HCT116 (cell line): ENCODE measurements at regions not wholly inside any gene's neighbourhood (a gene's known extent, or its start where the extent isn't known, plus 50 kb on each side); places are given as distances from the start of the nearest gene placed in this dataset.

ENCODE experiments used
- ATAC-seq: fragments of 200-7000 bp; cut with Tn5 transposase; 2 replicates; pipeline ENCODE4 v1.9.1; 2020; ENCODE audit warnings: mild to moderate bottlenecking, moderate library complexity
- BruUV-seq: library from RNA; stranded (reverse); fragments of 400-500 nt; replicated peaks from 2 replicates; lab custom pipeline; 2021; lab: Mats Ljungman, UMichigan
- CTCF ChIA-PET: fragments of 300-600 bp; sonication (Branson Sonifier 250); formaldehyde crosslinking; loops from one replicate; lab custom pipeline; 2021; ENCODE audit warnings: antibody characterized with exemption; lab: Charles Lee
- POLR2A ChIA-PET: fragments of 300-600, 350-600 bp; sonication (Branson Sonifier 250); formaldehyde crosslinking; loops from one replicate; lab custom pipeline; 2021; ENCODE audit warnings: antibody characterized with exemption; lab: Charles Lee
- RAD21 ChIA-PET, 2 experiments: fragments of 300-600 bp; sonication (Branson Sonifier 250); formaldehyde crosslinking; loops; one replicate each; lab custom pipeline; 2023; ENCODE audit warnings: low total read pairs in 2 of 2; ENCODE audit not compliant: uncharacterized antibody in 2 of 2, unreplicated experiment in 2 of 2, low non-redundant PET in 1 of 2; lab: Charles Lee
- DNase-seq: peaks from one replicate; pipeline ENCODE4 v3.0.0-alpha.2; 2010; ENCODE audit warnings: low read depth, low spot score
- H2AFZ ChIP-seq: fragments of 200-600 bp; shearing (Covaris generic), sonication (generic); 2 replicates; pipeline ENCODE4 v1.6.1; 2017; ENCODE audit warnings: low read depth, mixed run types, mixed read lengths, antibody characterized with exemption, low read length; ENCODE audit not compliant: poor library complexity, severe bottlenecking
- H3K27ac ChIP-seq: 2 replicates; pipeline ENCODE4 v1.5.1; 2012; ENCODE audit warnings: low read depth, low read length
- H3K27me3 ChIP-seq: fragments of 200-600 bp; sonication (generic); 2 replicates; pipeline ENCODE4 v1.6.1; 2016; ENCODE audit warnings: mixed run types, low read length, mixed read lengths; ENCODE audit not compliant: insufficient read depth
- H3K36me3 ChIP-seq, 2 experiments: fragments of 200-500 bp in 1 of 2; fragments of 200-600 bp in 1 of 2; sonication (Bioruptor generic) in 1 of 2; sonication (generic) in 1 of 2; 2 replicates each; pipeline versions ENCODE4 v1.5.1 to v1.6.1; 2014 to 2016; ENCODE audit warnings: low read length in 2 of 2, inconsistent platforms in 1 of 2, mixed read lengths in 1 of 2, mixed run types in 1 of 2; ENCODE audit not compliant: insufficient read depth in 2 of 2, control insufficient read depth in 1 of 2
- H3K4me1 ChIP-seq, 2 experiments: fragments of 200-600 bp in 1 of 2; sonication (generic) in 1 of 2; 2 replicates each; pipeline versions ENCODE4 v1.5.1 to v1.6.1; 2012 to 2017; ENCODE audit warnings: low read length in 2 of 2, inconsistent platforms in 1 of 2, mild to moderate bottlenecking in 1 of 2, mixed read lengths in 1 of 2, mixed run types in 1 of 2, moderate library complexity in 1 of 2; ENCODE audit not compliant: insufficient read depth in 2 of 2, control insufficient read depth in 1 of 2
- H3K4me2 ChIP-seq: fragments of 200-600 bp; sonication (generic); 2 replicates; pipeline ENCODE4 v1.6.1; 2017; ENCODE audit warnings: mixed run types, low read length, mixed read lengths
- H3K4me3 ChIP-seq, 2 experiments: fragments of 200-600 bp in 1 of 2; sonication (generic) in 1 of 2; replicated peaks in 1 of 2; 2 replicates each; pipeline ENCODE4 v1.5.1; 2011 to 2016; ENCODE audit warnings: low read length in 2 of 2, control low read depth in 1 of 2, low read depth in 1 of 2, mild to moderate bottlenecking in 1 of 2, mixed read lengths in 1 of 2, mixed run types in 1 of 2
- H3K79me2 ChIP-seq: fragments of 200-600 bp; sonication (generic); 2 replicates; pipeline ENCODE4 v1.6.1; 2017; ENCODE audit warnings: mild to moderate bottlenecking, mixed run types, low read length, moderate library complexity, mixed read lengths; ENCODE audit not compliant: insufficient read depth
- H3K9ac ChIP-seq: fragments of 200-600 bp; sonication (generic); 2 replicates; pipeline ENCODE4 v1.6.1; 2016; ENCODE audit warnings: low read length, mixed read lengths
- H3K9me2 ChIP-seq: fragments of 200-600 bp; sonication (generic), shearing (Covaris generic); 2 replicates; pipeline ENCODE4 v1.6.1; 2017; ENCODE audit warnings: mixed run types, mild to moderate bottlenecking, moderate library complexity; ENCODE audit not compliant: insufficient read depth
- H3K9me3 ChIP-seq, 2 experiments: fragments of 200-500 bp in 1 of 2; fragments of 200-600 bp in 1 of 2; sonication (Bioruptor generic) in 1 of 2; sonication (generic) in 1 of 2; 2 replicates each; pipeline ENCODE4 v1.6.1; 2014 to 2017; ENCODE audit warnings: low read length in 2 of 2, mixed read lengths in 2 of 2, inconsistent platforms in 1 of 2, low read depth in 1 of 2, mild to moderate bottlenecking in 1 of 2, mixed run types in 1 of 2, moderate library complexity in 1 of 2; ENCODE audit not compliant: control insufficient read depth in 1 of 2, insufficient read depth in 1 of 2
- H4K20me1 ChIP-seq: fragments of 200-600 bp; sonication (generic), shearing (Covaris generic); 2 replicates; pipeline ENCODE4 v1.6.1; 2017; ENCODE audit warnings: mixed run types, mild to moderate bottlenecking, moderate library complexity; ENCODE audit not compliant: insufficient read depth
- CEBPB ChIP-seq: IDR thresholded peaks from 2 replicates; pipeline ENCODE4 v1.6.1; 2012; ENCODE audit warnings: low read depth
- EGR1 ChIP-seq: IDR thresholded peaks from 2 replicates; pipeline ENCODE4 v1.6.1; 2012; ENCODE audit warnings: low read depth
- ELF1 ChIP-seq: IDR thresholded peaks from 2 replicates; pipeline ENCODE4 v1.6.1; 2012; ENCODE audit warnings: low read depth, borderline replicate concordance
- EZH2phosphoT487 ChIP-seq: fragments of 200-600 bp; IDR thresholded peaks from 2 replicates; pipeline ENCODE4 v1.6.1; 2018; ENCODE audit warnings: antibody characterized with exemption, borderline replicate concordance
- POLR2A ChIP-seq: IDR thresholded peaks from 2 replicates; pipeline ENCODE4 v1.7.0; 2011; ENCODE audit warnings: borderline replicate concordance; ENCODE audit not compliant: insufficient read depth, insufficient read length; ENCODE audit errors: extremely low read depth
- POLR2AphosphoS5 ChIP-seq: IDR thresholded peaks from 2 replicates; pipeline ENCODE4 v1.6.1; 2011; ENCODE audit warnings: mild to moderate bottlenecking, low read depth, low read length, moderate library complexity
- SIN3A ChIP-seq: IDR thresholded peaks from 2 replicates; pipeline ENCODE4 v1.6.1; 2012; ENCODE audit warnings: low read depth
- YY1 ChIP-seq: IDR thresholded peaks from 2 replicates; pipeline ENCODE4 v1.6.1; 2011; ENCODE audit warnings: low read length, low read depth, moderate library complexity, mild to moderate bottlenecking; ENCODE audit not compliant: insufficient replicate concordance; ENCODE audit errors: extremely low read depth
- ZBTB33 ChIP-seq: IDR thresholded peaks from 2 replicates; pipeline ENCODE4 v1.6.1; 2011; ENCODE audit warnings: mild to moderate bottlenecking, low read length, moderate library complexity; ENCODE audit not compliant: insufficient replicate concordance; ENCODE audit errors: extremely low read depth
- ZNF274 ChIP-seq: fragments of 200-500 bp; sonication (Bioruptor generic); IDR thresholded peaks from 2 replicates; pipeline ENCODE4 v1.6.1; 2014; ENCODE audit warnings: mild to moderate bottlenecking, low read depth, low read length, inconsistent platforms
- intact Hi-C: fragments of 100-400 bp; cut with micrococcal nuclease; formaldehyde crosslinking; loops from 2 replicates; pipeline ENCODE4 v1.10.0; 2022

GRCh38 chr5:135697959-135698345, 119.2 kb upstream of the CXCL14 start:
- Histone ChIP-seq H3K9me3 (no peaks in the 10 kb centered on the region), H3K27ac (no peak overlapping the region), H4K20me1 (no peaks in the 10 kb centered on the region), H2AFZ (no peak overlapping the region), H3K9me2 (no peaks in the 10 kb centered on the region), H3K4me3 (no peak overlapping the region), H3K79me2 (no peaks in the 10 kb centered on the region), H3K9ac (no peak overlapping the region), H3K36me3 (no peaks in the 10 kb centered on the region), H3K27me3 (no peaks in the 10 kb centered on the region), H3K4me2 (no peak overlapping the region), H3K4me1 (no peaks in the 10 kb centered on the region)
- POLR2A ChIA-PET, result no interaction called here
- no peak for DNase-seq
- TF ChIP-seq YY1, result no peak
- TF ChIP-seq EGR1, result no peak
- no peak for TF ChIP-seq EZH2phosphoT487
- TF ChIP-seq POLR2AphosphoS5, result no peak
- CTCF ChIA-PET, result no interaction called here
- ATAC-seq, result no peak
- no TSS peak for BruUV-seq
- intact Hi-C loops, result no loop called here
- RAD21 ChIA-PET, result no interaction called here

DNA sequence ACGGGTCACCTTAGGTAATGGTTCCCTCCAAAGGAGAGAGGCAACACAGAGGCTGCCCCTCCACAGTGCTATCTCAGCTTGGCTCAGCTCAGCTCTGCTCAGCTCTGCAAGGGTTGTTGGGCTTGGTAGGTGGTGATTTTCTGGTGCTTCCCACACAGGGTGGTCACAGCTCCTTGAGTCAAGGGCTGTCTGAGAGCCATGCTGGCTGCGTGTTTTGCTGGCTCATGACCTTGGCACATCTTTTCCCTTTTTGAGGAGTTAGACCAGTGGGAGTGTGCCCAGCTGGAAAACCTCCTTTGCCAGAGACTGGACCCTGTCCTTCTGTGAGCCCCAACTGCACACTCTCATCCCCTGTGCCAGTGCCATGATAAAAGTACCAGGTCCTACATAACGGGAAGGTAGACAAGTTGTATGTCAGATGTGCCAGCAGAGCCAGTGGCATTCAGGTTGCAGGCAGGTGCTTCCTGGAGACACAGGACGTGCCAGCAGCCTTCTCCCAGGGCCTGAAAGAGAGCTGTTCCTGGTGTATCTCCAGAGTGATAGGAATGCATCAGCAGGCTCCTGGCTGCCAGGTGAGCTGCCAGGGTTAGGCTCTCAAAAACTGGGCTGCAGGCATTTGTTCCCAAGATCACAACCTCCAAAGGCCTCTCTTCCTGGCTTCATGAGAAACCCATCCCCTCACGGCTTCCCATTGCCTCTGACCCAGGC, 118.6 kb upstream of the CXCL14 start:
- Histone ChIP-seq H2AFZ (no peak overlapping the region), H4K20me1 (no peaks in the 10 kb centered on the region), H3K4me1 (no peaks in the 10 kb centered on the region), H3K79me2 (no peaks in the 10 kb centered on the region), H3K27me3 (no peaks in the 10 kb centered on the region), H3K9ac (no peak overlapping the region), H3K4me2 (no peak overlapping the region), H3K36me3 (no peaks in the 10 kb centered on the region), H3K4me3 (no peak overlapping the region), H3K9me3 (no peaks in the 10 kb centered on the region), H3K9me2 (no peaks in the 10 kb centered on the region), H3K27ac (no peak overlapping the region)
- ChIA-PET POLR2A (no interaction called here), CTCF (no interaction called here), RAD21 (no interaction called here)
- TF ChIP-seq ZNF274 (no peak), ZBTB33 (no peak), CEBPB (no peak), SIN3A (no peak), ELF1 (no peak), POLR2A (no peak)
- BruUV-seq, result no TSS peak
- intact Hi-C loops, result no loop called here
- ATAC-seq (no peak), DNase-seq (no peak)
